GM12878 (cell line): ENCODE measurements at regions not wholly inside any gene's neighbourhood (a gene's known extent, or its start where the extent isn't known, plus 50 kb on each side); places are given as distances from the start of the nearest gene placed in this dataset.

ENCODE experiments used
- ATAC-seq: fragments of 200-7000 bp; cut with Tn5 transposase; 3 replicates; pipeline ENCODE4 v1.9.1; 2020; ENCODE audit warnings: mild to moderate bottlenecking, moderate library complexity
- BruUV-seq: library from RNA; stranded (reverse); fragments of 400-500 nt; replicated peaks from 2 replicates; lab custom pipeline; 2021; lab: Mats Ljungman, UMichigan
- CTCF ChIA-PET: fragments of 300-600 bp; sonication (Branson Sonifier 250); formaldehyde crosslinking; extraction: SDS; loops from one replicate; lab custom pipeline; 2021; ENCODE audit warnings: inconsistent platforms; lab: Yijun Ruan, JAX
- POLR2A ChIA-PET: fragments of 350-600 bp; formaldehyde crosslinking; extraction: SDS; loops from one replicate; lab custom pipeline; 2021; ENCODE audit warnings: inconsistent platforms; lab: Charles Lee
- RAD21 ChIA-PET: fragments of 300-600 bp; sonication (Branson Sonifier 250); formaldehyde crosslinking; loops from one replicate; lab custom pipeline; 2023; ENCODE audit warnings: antibody characterized with exemption; ENCODE audit not compliant: unreplicated experiment; lab: Charles Lee
- SMC1A ChIA-PET: fragments of 300-600 bp; sonication (Branson Sonifier 250); formaldehyde crosslinking; loops from one replicate; lab custom pipeline; 2023; ENCODE audit not compliant: unreplicated experiment, uncharacterized antibody; lab: Charles Lee
- DNase-seq: peaks from one replicate; pipeline ENCODE4 v3.0.0-alpha.2; 2011; ENCODE audit warnings: low read depth, low spot score
- FAIRE-seq: peaks from 3 replicates; lab custom pipeline; 2011; peaks lifted over from hg19 to GRCh38; lab: Jason Lieb, UNC
- H2AFZ ChIP-seq: 2 replicates; pipeline ENCODE4 v1.6.0; 2011; ENCODE audit warnings: low read depth, low read length, control low read depth; ENCODE audit not compliant: control insufficient read depth
- H3K27ac ChIP-seq: 2 replicates; pipeline ENCODE4 v1.5.1; 2011; ENCODE audit warnings: control low read depth; ENCODE audit not compliant: control insufficient read depth, insufficient read depth
- H3K27me3 ChIP-seq, 2 experiments: replicated peaks in 1 of 2; 2 replicates each; pipeline versions ENCODE4 v1.6.0 to v1.6.1; 2011; ENCODE audit warnings: low read length in 1 of 2; ENCODE audit not compliant: control insufficient read depth in 2 of 2, insufficient read depth in 2 of 2
- H3K36me3 ChIP-seq, 2 experiments: 2 replicates each; pipeline ENCODE4 v1.5.1; 2011; ENCODE audit warnings: low read length in 1 of 2; ENCODE audit not compliant: control insufficient read depth in 2 of 2, insufficient read depth in 2 of 2
- H3K4me1 ChIP-seq: 2 replicates; pipeline ENCODE4 v1.6.1; 2011; ENCODE audit warnings: mild to moderate bottlenecking, low read length, moderate library complexity, mixed read lengths; ENCODE audit not compliant: control insufficient read depth, insufficient read depth
- H3K4me2 ChIP-seq: 2 replicates; pipeline ENCODE4 v1.6.0; 2011; ENCODE audit warnings: control low read depth; ENCODE audit not compliant: control insufficient read depth, insufficient read depth
- H3K4me3 ChIP-seq: fragments of 200-600 bp; sonication (generic); 2 replicates; pipeline ENCODE4 v1.5.1; 2016
- H3K79me2 ChIP-seq: 2 replicates; pipeline ENCODE4 v1.6.0; 2011; ENCODE audit warnings: low read length; ENCODE audit not compliant: control insufficient read depth, insufficient read depth
- H3K9ac ChIP-seq: 2 replicates; pipeline ENCODE4 v1.8.0; 2011; ENCODE audit warnings: low read length, control low read depth, mixed read lengths; ENCODE audit not compliant: control insufficient read depth, insufficient read depth
- H3K9me3 ChIP-seq: replicated peaks from 3 replicates; pipeline ENCODE4 v1.5.1; 2011; ENCODE audit warnings: mild to moderate bottlenecking, low read length; ENCODE audit not compliant: control insufficient read depth, insufficient read depth
- H4K20me1 ChIP-seq: 2 replicates; pipeline ENCODE4 v1.6.0; 2011; ENCODE audit not compliant: control insufficient read depth, insufficient read depth
- EGR1 ChIP-seq, 2 experiments: IDR thresholded peaks; 1 replicate in 1 of 2; 2 replicates in 1 of 2; pipeline ENCODE4 v1.6.1; 2011 to 2012; ENCODE audit warnings: low read depth in 2 of 2, low read length in 2 of 2, borderline replicate concordance in 1 of 2, mild to moderate bottlenecking in 1 of 2, moderate library complexity in 1 of 2
- NBN ChIP-seq: fragments of 450-650 bp; IDR thresholded peaks from 2 replicates; pipeline ENCODE4 v1.6.1; 2016
- PBX3 ChIP-seq: IDR thresholded peaks from 2 replicates; pipeline ENCODE4 v1.6.1; 2011; ENCODE audit warnings: mild to moderate bottlenecking, low read depth, low read length, moderate library complexity; ENCODE audit not compliant: insufficient replicate concordance
- PML ChIP-seq: IDR thresholded peaks from 2 replicates; pipeline ENCODE4 v1.6.1; 2012; ENCODE audit warnings: low read length, inconsistent platforms
- TCF7 ChIP-seq: IDR thresholded peaks from 2 replicates; pipeline ENCODE4 v1.6.1; 2014; ENCODE audit warnings: antibody characterized with exemption, borderline replicate concordance
- WGBS: methylation state at CpG from one replicate; pipeline ENCODE4 v1.1.6; 2016; ENCODE audit warnings: low lambda C conversion rate; ENCODE audit not compliant: insufficient replicate concordance, insufficient coverage; ENCODE audit errors: missing lambda C conversion rate; 5-methylcytosine and 5-hydroxymethylcytosine counted together
- in situ Hi-C: fragments of 300-500 bp; cut with MboI; formaldehyde crosslinking; loops from 9 replicates; pipeline ENCODE4 v1.14.3; 2018; ENCODE audit warnings: mixed read lengths
- intact Hi-C: fragments of 100-400 bp; cut with micrococcal nuclease; formaldehyde crosslinking; loops from one replicate; pipeline ENCODE4 v1.14.2; 2022; ENCODE audit not compliant: unreplicated experiment

DNA sequence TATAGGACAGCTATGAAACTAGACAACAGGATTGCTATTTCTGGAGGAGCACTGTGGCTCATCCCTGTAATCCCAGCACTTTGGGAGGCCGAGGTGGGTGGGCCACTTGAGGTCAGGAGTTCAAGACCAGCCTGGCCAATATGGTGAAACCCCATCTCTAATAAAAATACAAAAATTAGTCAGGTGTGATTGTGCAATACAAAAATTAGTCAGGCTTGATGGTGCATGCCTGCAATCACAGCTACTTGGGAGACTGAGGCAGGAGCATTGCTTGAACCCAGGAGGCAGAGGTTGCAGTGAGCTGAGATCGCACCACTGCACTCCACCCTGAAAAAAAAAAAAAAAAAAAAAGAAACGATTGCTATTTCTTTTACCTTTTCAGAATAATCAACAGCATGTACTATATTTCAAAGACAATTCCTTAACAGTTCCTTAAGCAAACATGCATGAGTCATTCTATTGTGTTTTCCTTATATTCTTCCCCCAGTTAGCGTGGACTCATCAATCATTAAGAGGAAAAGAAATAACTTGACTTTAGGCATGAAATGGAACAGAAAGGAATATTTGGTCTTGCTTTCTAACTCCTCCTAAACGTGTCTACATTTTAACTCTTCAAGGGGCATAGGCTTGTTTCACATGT lies 162.6 kb downstream of the TAF11L14 start:
- no peak for TF ChIP-seq PBX3
- FAIRE-seq, result no peak
- WGBS, result 0% methylated on average over 4 of the region's 5 CpGs
- no peak overlapping the region for H3K9ac ChIP-seq
- no peaks in the 10 kb centered on the region for H3K27me3 ChIP-seq
- in situ Hi-C loops, result no loop called here
- SMC1A ChIA-PET, result no interaction called here
- intact Hi-C loops, result no loop called here
- RAD21 ChIA-PET, result no interaction called here
- no peak overlapping the region for H3K4me3 ChIP-seq
- CTCF ChIA-PET, result no interaction called here
- no peak for ATAC-seq
- no TSS peak for BruUV-seq
- POLR2A ChIA-PET, result no interaction called here
- H3K9me3 ChIP-seq, result no peaks in the 10 kb centered on the region
- H3K36me3 ChIP-seq, result no peaks in the 10 kb centered on the region
- H2AFZ ChIP-seq, result no peak overlapping the region
- H4K20me1 ChIP-seq, result no peaks in the 10 kb centered on the region
- H3K4me1 ChIP-seq, result no peaks in the 10 kb centered on the region
- no peak overlapping the region for H3K4me2 ChIP-seq
- no peak for DNase-seq
- no peaks in the 10 kb centered on the region for H3K79me2 ChIP-seq
- no peak overlapping the region for H3K27ac ChIP-seq

GRCh38 chr5:17799521-17799920 lies 165.3 kb downstream of the TAF11L14 start:
- no peaks in the 10 kb centered on the region for H3K4me1 ChIP-seq
- no peaks in the 10 kb centered on the region for H3K79me2 ChIP-seq
- no peak overlapping the region for H3K9ac ChIP-seq
- TF ChIP-seq EGR1 (IDR thresholded peaks at IDR 0.05; ENCODE audit: borderline replicate concordance in 1 of 2, low read depth in 2 of 2, low read length in 2 of 2) (no peak), TCF7 (no peak), PML (no peak), NBN (no peak)
- ChIA-PET RAD21 (no interaction called here), POLR2A (no interaction called here), SMC1A (no interaction called here), CTCF (no interaction called here)
- H4K20me1 ChIP-seq, result no peaks in the 10 kb centered on the region
- no peak overlapping the region for H3K4me3 ChIP-seq
- in situ Hi-C loops (no loop called here), intact Hi-C loops (no loop called here)
- H3K27ac ChIP-seq, result no peak overlapping the region
- H3K9me3 ChIP-seq, result no peaks in the 10 kb centered on the region
- no peak overlapping the region for H2AFZ ChIP-seq
- no peak for DNase-seq
- no TSS peak for BruUV-seq
- no peak for FAIRE-seq
- no peaks in the 10 kb centered on the region for H3K27me3 ChIP-seq
- 28% methylated on average over 1 of the region's 1 CpG for WGBS
- H3K4me2 ChIP-seq, result no peak overlapping the region
- no peaks in the 10 kb centered on the region for H3K36me3 ChIP-seq
- ATAC-seq, result no peak
